ENCODE measurements at regions not wholly inside any gene's neighbourhood (a gene's known extent, or its start where the extent isn't known, plus 50 kb on each side); places are given as distances from the start of the nearest gene placed in this dataset.

DNA sequence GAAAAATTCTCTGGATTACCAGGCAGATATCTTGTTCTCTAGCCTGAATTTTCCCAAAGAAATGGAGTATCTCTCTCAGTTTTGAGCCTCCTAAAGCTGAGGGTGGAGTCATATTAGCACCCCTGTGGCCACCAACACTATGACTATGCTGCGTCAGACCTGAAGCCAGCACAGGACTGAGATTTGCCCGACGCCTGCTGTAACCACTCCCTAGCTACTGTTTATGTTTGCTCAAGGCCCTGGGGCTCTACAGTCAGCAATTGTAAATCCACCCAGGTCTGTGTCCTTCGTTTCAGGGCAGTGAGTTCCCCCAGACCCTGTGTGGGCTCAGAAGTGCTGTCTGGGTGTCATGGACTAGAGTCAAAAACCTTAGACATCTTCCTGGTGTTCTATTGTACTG, 61.4 kb downstream of the ZXDA start:
- no peak for DNase-seq

DNA sequence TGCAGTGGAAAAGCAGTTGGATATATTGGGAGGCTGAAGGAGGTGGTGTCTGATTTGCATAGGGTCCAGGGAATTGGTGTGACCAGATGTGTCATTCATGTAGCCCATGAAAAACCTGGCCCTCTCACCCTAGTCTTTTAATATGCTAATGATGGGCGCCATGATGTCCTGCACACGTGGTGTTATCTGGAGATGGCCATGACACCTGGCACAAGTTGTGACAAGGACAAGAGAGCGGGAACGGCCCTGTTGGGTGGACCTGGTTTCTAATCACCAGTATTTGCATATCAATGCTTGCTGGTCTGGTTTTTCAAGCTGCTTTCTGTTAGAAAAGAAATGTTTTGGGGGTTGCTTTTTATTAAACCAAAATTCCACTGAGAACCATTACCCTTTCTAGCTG, 87.4 kb downstream of the ZXDA start:
- no peak for DNase-seq

DNA sequence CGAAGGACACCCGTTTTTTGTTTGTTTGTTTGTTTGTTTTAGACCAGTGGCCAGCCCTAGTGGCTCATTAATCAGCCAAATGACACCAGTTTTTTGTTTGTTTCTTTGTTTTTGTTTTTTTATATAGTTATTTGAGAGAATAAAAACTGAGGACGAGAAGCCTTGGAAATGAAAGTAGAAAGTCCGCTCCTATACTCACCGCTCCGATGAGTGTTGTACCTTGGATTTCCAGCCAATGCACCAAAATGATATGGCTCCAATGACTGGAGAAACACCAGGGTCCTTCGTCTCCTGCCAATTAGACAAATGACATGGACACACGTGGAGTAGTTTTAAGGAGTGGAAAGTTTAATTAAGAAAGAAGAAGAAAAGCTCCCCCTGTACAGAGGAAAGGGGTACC, 87.9 kb downstream of the ZXDA start:
- no peak for DNase-seq

DNA sequence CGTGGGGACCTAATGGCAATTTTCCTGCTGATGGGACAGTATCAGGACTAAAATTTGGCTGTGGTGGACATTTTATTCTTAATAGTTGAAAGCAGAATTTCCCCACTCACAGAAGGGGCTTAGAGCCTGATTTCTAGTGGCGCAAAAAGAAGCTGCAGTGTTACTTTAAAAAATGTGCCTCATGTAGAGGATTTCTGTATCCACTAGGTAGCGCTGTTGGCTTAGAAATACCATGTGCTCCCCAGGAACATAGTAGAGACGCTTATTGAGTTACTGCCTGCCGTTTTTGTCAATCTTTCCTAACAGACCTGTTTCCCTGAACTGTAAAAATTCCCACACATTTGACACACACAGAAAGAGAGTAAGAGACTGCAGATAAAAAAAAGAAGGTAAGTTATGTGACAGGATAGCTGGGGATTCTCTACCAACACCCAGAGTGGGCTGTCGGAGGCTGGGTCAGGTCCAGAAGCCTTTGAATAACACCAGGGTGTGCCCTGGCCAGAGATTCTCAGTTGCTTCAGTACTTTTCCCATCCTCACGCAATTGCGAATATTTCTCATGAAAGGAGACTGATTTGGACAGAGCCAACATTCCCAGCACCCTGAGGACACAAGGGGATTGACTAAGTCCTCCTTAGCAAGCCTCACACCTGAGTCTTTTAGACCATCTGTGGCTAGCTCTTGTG, 88.4 kb downstream of the ZXDA start:
- DNase-seq: peak; percentile 51

DNA sequence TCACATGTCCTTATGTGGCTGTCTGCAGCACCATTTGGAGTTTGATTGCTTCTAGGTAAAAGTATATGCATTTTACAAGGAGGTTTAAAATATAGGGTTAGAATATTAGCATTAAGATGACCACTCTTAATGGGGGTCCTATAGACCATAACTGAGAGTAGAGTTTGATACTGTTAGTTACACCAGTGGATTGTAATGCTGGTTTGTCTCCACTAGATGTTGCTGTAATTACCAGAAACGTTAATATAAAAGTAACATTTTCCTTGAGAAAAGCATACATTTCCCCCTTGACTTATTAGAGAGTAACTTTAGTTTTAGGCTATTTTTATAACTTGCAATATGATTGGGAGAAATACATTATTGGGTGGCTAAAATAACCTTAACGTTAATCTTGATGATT, 93.0 kb downstream of the ZXDA start:
- DNase-seq: peak; percentile 1

DNA sequence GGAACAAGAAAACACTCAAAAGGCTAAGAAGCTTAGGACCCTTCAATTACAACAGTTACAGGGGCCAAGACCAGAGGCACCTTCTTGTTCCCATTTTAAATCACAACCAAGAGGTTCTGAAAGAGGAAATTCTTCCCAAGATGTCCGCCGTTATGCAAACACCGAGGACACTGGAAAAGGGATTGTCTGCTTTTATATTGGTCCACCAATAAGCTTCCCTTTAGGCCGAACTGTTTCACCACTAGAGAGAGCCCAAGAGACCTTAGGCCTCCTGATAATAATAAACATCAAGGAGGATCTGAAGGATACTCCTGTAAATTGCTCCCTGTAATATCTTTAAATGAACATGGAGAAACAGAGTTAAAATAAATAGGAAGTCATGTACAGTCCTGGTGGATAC, 92.6 kb upstream of the NLRP2B start:
- DNase-seq: no peak

DNA sequence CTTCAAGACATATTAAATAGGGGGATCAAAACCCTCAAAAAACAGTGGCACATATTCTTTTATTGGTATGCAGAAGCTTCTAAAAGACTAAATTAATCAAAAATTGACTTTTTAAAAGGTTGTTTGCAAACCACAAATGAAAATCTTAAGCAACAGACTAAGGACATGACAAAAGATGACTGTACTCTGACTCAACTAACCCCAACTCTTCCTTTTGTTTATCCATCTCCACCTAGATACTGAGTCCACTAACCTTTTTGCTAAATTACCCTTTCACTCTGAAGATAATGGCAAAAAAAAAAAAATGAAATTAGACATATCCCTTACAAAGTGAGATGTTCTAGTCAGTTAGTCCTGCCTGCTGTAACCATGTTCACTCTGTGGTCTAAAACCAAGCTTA, 91.6 kb upstream of the NLRP2B start:
- DNase-seq: no peak

DNA sequence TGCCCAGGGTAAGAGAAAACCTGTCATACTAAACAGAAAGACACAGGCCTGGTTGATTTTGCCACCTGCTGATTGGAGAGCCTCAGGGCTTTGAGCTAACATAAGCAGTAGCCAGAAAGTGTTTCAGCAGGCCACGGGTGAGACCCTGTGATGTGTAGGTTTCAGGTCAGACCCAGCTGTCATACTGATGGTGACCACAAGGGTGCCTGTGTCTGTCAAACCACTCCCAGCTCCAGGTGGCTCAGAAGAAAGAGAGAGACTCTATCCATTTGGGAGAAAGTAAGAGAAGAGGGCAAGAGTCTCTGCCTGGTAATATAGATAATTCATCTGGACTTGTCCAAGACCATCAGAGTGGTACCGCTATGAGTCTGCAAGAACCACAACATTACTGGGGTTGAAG, 72.8 kb upstream of the NLRP2B start:
- DNase-seq: no peak

DNA sequence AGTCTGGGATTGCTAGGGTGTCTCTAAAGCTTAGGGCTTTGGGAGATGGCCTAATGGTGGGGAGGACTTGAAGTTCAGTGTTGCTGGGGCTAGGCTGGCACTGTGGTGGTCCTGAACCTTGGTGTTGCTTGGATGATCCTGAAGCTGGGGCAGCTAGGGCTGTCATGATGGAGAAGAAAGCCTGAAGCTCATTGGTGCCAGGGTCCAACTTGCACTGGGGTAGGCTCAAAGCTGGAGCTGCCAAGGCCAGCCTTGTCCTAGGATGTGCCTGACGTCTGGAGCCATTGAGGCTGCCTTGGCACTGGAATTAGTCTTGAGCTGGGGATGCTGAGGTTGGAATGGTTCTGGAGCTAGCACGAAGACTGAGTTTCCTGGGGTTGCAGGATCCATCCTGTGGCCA, 61.0 kb upstream of the NLRP2B start:
- no peak for DNase-seq

DNA sequence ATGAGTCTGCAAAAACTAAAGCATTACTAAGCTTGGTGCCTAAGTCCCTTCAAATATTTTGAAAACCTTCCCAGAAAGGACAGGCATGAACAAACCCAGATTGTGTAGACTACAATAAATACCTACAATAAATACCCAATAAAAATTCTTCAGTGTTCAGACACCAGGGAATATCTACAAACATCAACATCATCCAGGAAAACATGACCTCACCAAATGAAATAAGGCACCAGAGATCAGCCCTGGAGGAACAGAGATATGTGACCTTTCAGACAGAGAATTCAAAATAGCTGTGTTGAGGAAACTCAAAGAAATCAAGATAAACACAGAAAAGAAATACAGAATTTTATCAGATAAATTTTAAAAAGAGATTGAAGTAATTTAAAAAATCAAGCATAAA, 57.8 kb upstream of the NLRP2B start:
- no peak for DNase-seq

Measured in suppressor macrophage treated with lipopolysaccharide for 4 hours (primary cell).